ENCODE measurements at regions not wholly inside any gene's neighbourhood (a gene's known extent, or its start where the extent isn't known, plus 50 kb on each side); places are given as distances from the start of the nearest gene placed in this dataset.

DNA sequence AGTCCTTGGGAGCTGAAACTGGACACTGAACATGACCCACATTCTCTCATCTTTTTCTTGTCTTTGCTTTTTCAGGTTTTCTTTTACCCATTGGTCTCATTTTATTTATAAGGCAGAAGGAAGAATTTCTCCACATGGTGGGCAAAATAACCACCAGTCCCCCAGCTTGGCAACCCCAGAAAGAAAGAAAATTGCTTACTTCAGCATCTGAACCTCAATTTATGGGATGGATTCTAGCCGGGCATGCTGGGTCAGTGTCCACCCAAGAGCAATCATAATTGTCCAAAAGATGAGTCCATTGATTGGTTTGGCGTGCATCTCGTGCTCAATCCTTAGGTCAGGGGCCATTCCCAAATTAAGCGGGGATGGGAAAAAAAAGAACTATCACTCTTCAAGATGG, 163.7 kb downstream of the TMEM114 start:
- TF ChIP-seq CTCF (IDR thresholded peaks at IDR 0.05) (no peak), EZH2 (IDR thresholded peaks at IDR 0.05; ENCODE audit: borderline replicate concordance, insufficient read depth, low read depth, low read length, poor library complexity, severe bottlenecking) (no peak)
